Esophagus squamous epithelium (tissue), 5 donors: ENCODE measurements at regions not wholly inside any gene's neighbourhood (a gene's known extent, or its start where the extent isn't known, plus 50 kb on each side); places are given as distances from the start of the nearest gene placed in this dataset.

Experiments
- DNase-seq: peaks from one replicate; lab custom pipeline; 2025; lab: John Stamatoyannopoulos, UW
- H3K27ac ChIP-seq, 4 donors: fragments of 200-600 bp; sonication (generic); one replicate each; pipeline ENCODE4 v1.5.1; 2016 to 2019; ENCODE audit warnings: mild to moderate bottlenecking in 1 of 4
- H3K27me3 ChIP-seq, 4 donors: fragments of 200-600 bp; sonication (generic); 1 replicate in 3 of 4; 2 replicates in 1 of 4; pipeline versions ENCODE4 v1.5.1 to v1.6.0; 2017 to 2021; ENCODE audit warnings: antibody characterized with exemption in 1 of 4
- H3K36me3 ChIP-seq, 3 donors: fragments of 200-600 bp; sonication (generic); one replicate each; pipeline ENCODE4 v1.5.1; 2016 to 2019
- H3K4me1 ChIP-seq, 3 donors: fragments of 200-600 bp; sonication (generic); one replicate each; pipeline ENCODE4 v1.5.1; 2017 to 2019
- H3K4me3 ChIP-seq, 4 donors: fragments of 200-600 bp; sonication (generic); 1 replicate in 3 of 4; 2 replicates in 1 of 4; pipeline ENCODE4 v1.5.1; 2016 to 2019; ENCODE audit warnings: mild to moderate bottlenecking in 2 of 4, moderate library complexity in 1 of 4
- H3K9me3 ChIP-seq, 3 donors: fragments of 200-600 bp; sonication (generic); one replicate each; pipeline ENCODE4 v1.5.1; 2016 to 2019
- POLR2A ChIP-seq, 4 donors: fragments of 450-650 bp; IDR thresholded peaks; one replicate each; pipeline ENCODE4 v1.6.1; 2017; ENCODE audit warnings: antibody characterized with exemption in 4 of 4, mild to moderate bottlenecking in 4 of 4, moderate library complexity in 3 of 4
- WGBS, 2 donors: methylation state at CpG; one replicate each; pipeline ENCODE4 v1.1.5; 2018; 5-methylcytosine and 5-hydroxymethylcytosine counted together
- intact Hi-C: fragments of 100-400 bp; cut with DNase I; formaldehyde crosslinking; loops from one replicate; pipeline ENCODE4 v1.15.0; 2022
- TF ChIP-seq, protein P1 (sequence below), 6 experiments: fragments of 450-650 bp in 4 of 6; fragments of 200-600 bp in 2 of 6; sonication (generic) in 2 of 6; IDR thresholded peaks; one replicate each; pipeline ENCODE4 v1.5.1; 2016 to 2019; ENCODE audit warnings: antibody characterized with exemption in 6 of 6, mild to moderate bottlenecking in 4 of 6, moderate library complexity in 4 of 6
- donor health status: DM: yes; HTN: yes; CAD: no.

DNA sequence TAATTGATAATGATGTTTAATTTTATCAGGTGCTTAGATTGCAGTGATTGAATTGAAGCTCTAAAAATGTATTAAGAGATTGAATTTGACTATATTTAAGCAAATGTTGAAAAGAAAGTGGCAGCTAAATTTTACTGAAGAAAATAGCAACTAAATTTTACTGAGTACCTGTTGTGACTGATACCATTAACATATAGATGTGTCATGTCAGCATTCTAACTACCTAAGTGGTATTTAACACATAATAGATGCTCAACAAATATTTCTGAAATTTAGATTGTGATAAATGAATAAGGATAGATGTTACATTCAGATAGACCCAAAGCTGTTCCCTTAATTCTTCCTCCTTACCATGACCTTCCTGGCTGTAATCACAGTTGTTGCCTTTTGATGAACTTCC is 350.9 kb upstream of the VWC2 start:
- intact Hi-C loops, result no loop called here
- no peak for TF ChIP-seq POLR2A (IDR thresholded peaks at IDR 0.05)
- TF ChIP-seq, protein P1, sequence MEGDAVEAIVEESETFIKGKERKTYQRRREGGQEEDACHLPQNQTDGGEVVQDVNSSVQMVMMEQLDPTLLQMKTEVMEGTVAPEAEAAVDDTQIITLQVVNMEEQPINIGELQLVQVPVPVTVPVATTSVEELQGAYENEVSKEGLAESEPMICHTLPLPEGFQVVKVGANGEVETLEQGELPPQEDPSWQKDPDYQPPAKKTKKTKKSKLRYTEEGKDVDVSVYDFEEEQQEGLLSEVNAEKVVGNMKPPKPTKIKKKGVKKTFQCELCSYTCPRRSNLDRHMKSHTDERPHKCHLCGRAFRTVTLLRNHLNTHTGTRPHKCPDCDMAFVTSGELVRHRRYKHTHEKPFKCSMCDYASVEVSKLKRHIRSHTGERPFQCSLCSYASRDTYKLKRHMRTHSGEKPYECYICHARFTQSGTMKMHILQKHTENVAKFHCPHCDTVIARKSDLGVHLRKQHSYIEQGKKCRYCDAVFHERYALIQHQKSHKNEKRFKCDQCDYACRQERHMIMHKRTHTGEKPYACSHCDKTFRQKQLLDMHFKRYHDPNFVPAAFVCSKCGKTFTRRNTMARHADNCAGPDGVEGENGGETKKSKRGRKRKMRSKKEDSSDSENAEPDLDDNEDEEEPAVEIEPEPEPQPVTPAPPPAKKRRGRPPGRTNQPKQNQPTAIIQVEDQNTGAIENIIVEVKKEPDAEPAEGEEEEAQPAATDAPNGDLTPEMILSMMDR (IDR thresholded peaks at IDR 0.05), result no peak
- Histone ChIP-seq H3K4me3 (no peak overlapping the region), H3K27me3 (no peaks in the 10 kb centered on the region), H3K9me3 (no peaks in the 10 kb centered on the region), H3K36me3 (no peaks in the 10 kb centered on the region), H3K27ac (no peak overlapping the region), H3K4me1 (no peaks in the 10 kb centered on the region)
- no peak for DNase-seq

DNA sequence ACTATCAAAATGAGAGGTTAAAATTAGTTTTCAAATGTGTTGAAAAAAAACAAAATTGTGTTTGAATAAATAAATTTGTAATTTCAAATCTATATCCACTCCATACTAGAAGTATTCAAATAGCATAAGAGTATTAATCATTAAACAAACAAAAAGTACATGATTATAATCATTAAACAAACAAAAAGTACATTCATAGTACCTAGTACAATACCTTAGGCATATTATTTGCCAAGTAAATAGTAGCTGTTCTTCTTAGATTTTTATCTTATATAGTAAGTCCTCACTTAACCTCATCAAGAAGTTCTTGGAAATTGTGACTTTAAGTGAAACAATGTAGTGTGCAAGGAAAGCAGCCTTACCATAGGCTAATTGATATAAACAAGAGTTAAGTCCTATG is 349.3 kb upstream of the VWC2 start:
- intact Hi-C loops, result no loop called here
- H3K4me1 ChIP-seq, result no peaks in the 10 kb centered on the region
- no peak for DNase-seq

DNA sequence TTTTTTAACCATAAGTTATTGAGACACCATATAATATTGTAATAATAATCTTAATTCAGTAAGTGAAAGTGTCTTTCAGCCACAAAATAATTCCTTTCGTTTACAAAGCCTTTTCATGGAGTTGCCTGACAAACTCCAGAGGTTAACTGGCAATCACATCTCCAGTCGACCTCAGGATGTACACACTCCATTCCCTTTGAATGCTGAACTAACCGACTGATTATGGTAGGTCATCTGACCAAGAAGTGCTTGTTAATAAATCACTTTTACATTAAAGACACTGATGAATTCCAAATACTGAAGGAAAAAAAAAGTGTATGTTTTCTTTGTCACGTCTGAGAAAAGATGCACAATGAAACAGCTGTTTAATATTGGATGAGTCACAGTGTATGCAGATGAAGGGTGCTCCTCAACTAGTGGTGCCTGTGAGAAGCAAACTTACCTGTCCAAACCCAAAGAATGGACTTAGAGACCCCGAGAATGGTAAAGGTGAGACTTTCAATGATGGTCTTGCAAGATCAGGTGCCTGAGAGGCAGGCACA is 348.1 kb upstream of the VWC2 start:
- no peak for DNase-seq

More for the DNA sequence above, 349.3 kb upstream of the VWC2 start:
- Histone ChIP-seq H3K36me3 (no peaks in the 10 kb centered on the region), H3K27ac (no peak overlapping the region), H3K27me3 (no peaks in the 10 kb centered on the region), H3K4me3 (no peak overlapping the region), H3K9me3 (no peaks in the 10 kb centered on the region)
- TF ChIP-seq POLR2A (IDR thresholded peaks at IDR 0.05), result no peak
- TF ChIP-seq, protein P1 (IDR thresholded peaks at IDR 0.05), result no peak

DNA sequence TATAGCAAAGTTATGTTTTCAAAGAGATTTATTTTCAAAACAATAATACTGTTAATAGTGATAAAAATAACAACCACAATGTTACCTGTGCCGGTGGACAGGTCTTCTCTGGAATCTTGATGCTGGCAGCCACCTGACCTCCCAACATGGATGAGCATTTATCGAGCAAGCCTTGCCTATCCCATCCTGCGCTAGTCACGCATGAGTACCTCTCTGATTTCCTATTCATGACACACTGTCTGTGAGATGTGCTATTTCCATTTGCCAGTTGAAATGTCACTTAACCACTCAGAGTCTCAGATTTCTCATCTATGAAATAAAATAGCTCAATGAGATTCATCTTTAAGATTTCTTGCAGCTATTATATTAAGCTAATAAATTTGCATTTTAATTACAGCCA is 341.2 kb upstream of the VWC2 start:
- no peak for DNase-seq
- intact Hi-C loops, result no loop called here
- WGBS, 2 donors, result 87 to 93% methylated on average over 4 of the region's 4 CpGs
- no peak overlapping the region for H3K4me3 ChIP-seq
- H3K27ac ChIP-seq, result no peak overlapping the region
- no peaks in the 10 kb centered on the region for H3K4me1 ChIP-seq
- TF ChIP-seq POLR2A (IDR thresholded peaks at IDR 0.05), result no peak
- TF ChIP-seq, protein P1 (IDR thresholded peaks at IDR 0.05), result no peak
- no peaks in the 10 kb centered on the region for H3K27me3 ChIP-seq
- no peaks in the 10 kb centered on the region for H3K36me3 ChIP-seq
- no peaks in the 10 kb centered on the region for H3K9me3 ChIP-seq

More for the DNA sequence above, 348.1 kb upstream of the VWC2 start:
- 20 to 31% methylated on average over 5 of the region's 5 CpGs for WGBS, 2 donors
- Histone ChIP-seq H3K4me3 (no peak overlapping the region), H3K9me3 (no peaks in the 10 kb centered on the region), H3K36me3 (no peaks in the 10 kb centered on the region), H3K4me1 (no peaks in the 10 kb centered on the region), H3K27ac (no peak overlapping the region), H3K27me3 (no peaks in the 10 kb centered on the region)
- TF ChIP-seq POLR2A (IDR thresholded peaks at IDR 0.05), result no peak
- TF ChIP-seq, protein P1 (IDR thresholded peaks at IDR 0.05), result no peak
- intact Hi-C loops, result no loop called here

DNA sequence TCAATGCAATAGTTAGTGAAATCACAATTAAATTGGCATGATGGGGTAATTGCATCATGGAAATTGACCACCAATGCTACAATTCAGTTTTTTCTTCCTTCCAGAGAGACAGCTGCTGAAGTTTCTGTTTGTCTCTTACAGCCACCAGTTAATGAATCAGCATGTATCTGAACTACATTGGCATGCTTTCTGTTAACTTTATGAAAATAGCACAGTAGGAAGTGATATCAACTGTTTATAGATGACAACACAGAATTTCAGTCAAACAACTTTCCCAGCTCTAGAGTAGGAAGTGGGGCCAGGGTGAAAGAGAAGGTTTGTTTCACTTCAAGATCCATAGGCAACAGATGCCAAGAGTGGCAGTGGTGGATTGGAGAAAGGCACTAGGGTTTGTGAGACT is 339.6 kb upstream of the VWC2 start:
- H3K4me3 ChIP-seq, result no peak overlapping the region
- TF ChIP-seq POLR2A (IDR thresholded peaks at IDR 0.05), result no peak
- no peaks in the 10 kb centered on the region for H3K4me1 ChIP-seq
- no peaks in the 10 kb centered on the region for H3K36me3 ChIP-seq
- no peaks in the 10 kb centered on the region for H3K27me3 ChIP-seq
- DNase-seq, result no peak
- H3K27ac ChIP-seq, result no peak overlapping the region
- no peaks in the 10 kb centered on the region for H3K9me3 ChIP-seq
- intact Hi-C loops, result no loop called here

DNA sequence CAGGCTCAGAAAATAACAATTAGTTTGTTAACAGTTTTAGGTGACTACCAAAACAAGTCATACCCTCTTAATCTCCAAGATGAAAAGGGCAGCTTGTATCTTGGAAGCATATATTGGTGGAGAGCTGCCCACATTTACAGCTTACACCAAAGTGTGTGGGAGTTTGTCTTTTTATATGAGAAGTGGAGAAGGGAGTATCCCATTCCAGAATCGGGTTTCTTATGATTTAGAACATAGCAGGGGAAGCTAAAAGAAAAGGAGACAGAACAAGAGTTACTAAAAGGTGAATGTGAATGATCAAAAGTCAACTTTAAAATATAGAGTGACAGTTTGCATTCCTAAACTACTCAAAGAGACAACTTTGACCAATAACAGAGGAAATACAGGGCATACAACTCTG is 338.6 kb upstream of the VWC2 start:
- DNase-seq, result no peak
- no peak overlapping the region for H3K27ac ChIP-seq
- H3K27me3 ChIP-seq, result no peaks in the 10 kb centered on the region
- H3K9me3 ChIP-seq, result no peaks in the 10 kb centered on the region
- H3K4me3 ChIP-seq, result no peak overlapping the region
- WGBS, 2 donors, result 32 to 50% methylated on average over 1 of the region's 1 CpG
- no peaks in the 10 kb centered on the region for H3K36me3 ChIP-seq
- intact Hi-C loops, result no loop called here
- H3K4me1 ChIP-seq, result no peaks in the 10 kb centered on the region
- no peak for TF ChIP-seq POLR2A (IDR thresholded peaks at IDR 0.05)
- TF ChIP-seq, protein P1 (IDR thresholded peaks at IDR 0.05), result no peak
